ENCODE measurements at regions not wholly inside any gene's neighbourhood (a gene's known extent, or its start where the extent isn't known, plus 50 kb on each side); places are given as distances from the start of the nearest gene placed in this dataset.

DNA sequence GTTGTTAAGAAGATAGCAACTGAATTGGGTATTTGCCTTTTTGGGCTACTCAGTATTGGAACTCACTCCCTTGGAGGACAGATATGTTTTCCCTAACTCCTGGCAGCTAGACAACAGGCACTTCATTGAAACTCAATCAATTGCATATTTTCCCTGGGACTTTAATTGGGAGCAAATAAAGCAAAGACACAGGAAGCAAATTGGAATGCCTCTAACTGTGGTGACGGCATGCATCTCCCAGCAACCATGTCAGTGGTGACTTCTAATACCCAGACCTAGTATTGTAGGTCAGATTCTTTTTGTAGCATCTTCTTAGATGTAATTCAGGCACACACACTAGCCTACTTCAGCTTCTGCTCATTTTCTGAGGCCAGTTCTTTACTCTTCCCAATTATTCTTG is 164.2 kb upstream of the SETBP1 start:
- H3K27ac ChIP-seq = no peak overlapping the region
- no peaks in the 10 kb centered on the region for H3K27me3 ChIP-seq
- H3K36me3 ChIP-seq = no peaks in the 10 kb centered on the region
- TF ChIP-seq POLR2A (IDR thresholded peaks at IDR 0.05) (no peak), EP300 (IDR thresholded peaks at IDR 0.05) (no peak)
- TF ChIP-seq, protein P1, sequence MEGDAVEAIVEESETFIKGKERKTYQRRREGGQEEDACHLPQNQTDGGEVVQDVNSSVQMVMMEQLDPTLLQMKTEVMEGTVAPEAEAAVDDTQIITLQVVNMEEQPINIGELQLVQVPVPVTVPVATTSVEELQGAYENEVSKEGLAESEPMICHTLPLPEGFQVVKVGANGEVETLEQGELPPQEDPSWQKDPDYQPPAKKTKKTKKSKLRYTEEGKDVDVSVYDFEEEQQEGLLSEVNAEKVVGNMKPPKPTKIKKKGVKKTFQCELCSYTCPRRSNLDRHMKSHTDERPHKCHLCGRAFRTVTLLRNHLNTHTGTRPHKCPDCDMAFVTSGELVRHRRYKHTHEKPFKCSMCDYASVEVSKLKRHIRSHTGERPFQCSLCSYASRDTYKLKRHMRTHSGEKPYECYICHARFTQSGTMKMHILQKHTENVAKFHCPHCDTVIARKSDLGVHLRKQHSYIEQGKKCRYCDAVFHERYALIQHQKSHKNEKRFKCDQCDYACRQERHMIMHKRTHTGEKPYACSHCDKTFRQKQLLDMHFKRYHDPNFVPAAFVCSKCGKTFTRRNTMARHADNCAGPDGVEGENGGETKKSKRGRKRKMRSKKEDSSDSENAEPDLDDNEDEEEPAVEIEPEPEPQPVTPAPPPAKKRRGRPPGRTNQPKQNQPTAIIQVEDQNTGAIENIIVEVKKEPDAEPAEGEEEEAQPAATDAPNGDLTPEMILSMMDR (IDR thresholded peaks at IDR 0.05) = no peak
- H3K9me3 ChIP-seq = no peaks in the 10 kb centered on the region
- no peaks in the 10 kb centered on the region for H3K4me1 ChIP-seq (ENCODE audit: insufficient read depth)
- no peak for DNase-seq
- no peak overlapping the region for H3K4me3 ChIP-seq
- intact Hi-C loops (cut with DNase I) = no loop called here
- WGBS, 3 donors = 86 to 93% (median 91%) methylated on average over 1 of the region's 1 CpG

DNA sequence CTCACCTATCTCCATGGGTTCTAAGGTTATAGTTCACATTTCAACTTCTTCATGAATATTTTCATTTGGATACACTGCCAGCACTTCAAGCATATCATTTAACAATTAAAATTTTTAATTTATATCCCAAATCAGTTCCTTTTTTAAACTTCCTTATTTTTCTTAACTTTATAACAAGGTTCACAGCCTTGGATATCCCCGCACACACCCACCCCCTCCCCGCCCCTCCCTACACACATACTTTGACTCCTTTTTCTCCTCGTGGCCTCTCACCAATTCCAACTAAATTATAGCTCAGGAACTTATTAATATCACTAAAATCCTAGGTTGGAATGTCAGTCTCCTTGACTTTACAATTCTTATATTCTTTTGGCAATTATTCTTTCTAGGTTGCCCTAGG is 163.6 kb upstream of the SETBP1 start:
- 63 to 69% (median 66%) methylated on average over 3 of the region's 3 CpGs for WGBS, 3 donors
- TF ChIP-seq POLR2A (IDR thresholded peaks at IDR 0.05) (no peak), EP300 (IDR thresholded peaks at IDR 0.05) (no peak)
- TF ChIP-seq, protein P1 (IDR thresholded peaks at IDR 0.05) = no peak

GRCh38 chr18:44518091-44518615 is 162.5 kb upstream of the SETBP1 start:
- Histone ChIP-seq H3K9me3 (no peaks in the 10 kb centered on the region), H3K27me3 (no peaks in the 10 kb centered on the region), H3K4me3 (no peak overlapping the region), H3K36me3 (no peaks in the 10 kb centered on the region), H3K27ac (no peak overlapping the region), H3K4me1 (ENCODE audit: insufficient read depth) (no peaks in the 10 kb centered on the region)
- WGBS, 3 donors = 42 to 70% (median 68%) methylated on average over 4 of the region's 4 CpGs
- no peak for DNase-seq
- no peak for TF ChIP-seq EP300 (IDR thresholded peaks at IDR 0.05)
- intact Hi-C loops (cut with DNase I) = no loop called here

More for the DNA sequence above, 163.6 kb upstream of the SETBP1 start:
- no peaks in the 10 kb centered on the region for H3K4me1 ChIP-seq (ENCODE audit: insufficient read depth)
- intact Hi-C loops (cut with DNase I) = no loop called here
- no peak overlapping the region for H3K27ac ChIP-seq
- H3K9me3 ChIP-seq = no peaks in the 10 kb centered on the region
- DNase-seq = no peak
- H3K36me3 ChIP-seq = no peaks in the 10 kb centered on the region
- H3K4me3 ChIP-seq = no peak overlapping the region
- no peaks in the 10 kb centered on the region for H3K27me3 ChIP-seq

- intact Hi-C loops (cut with DNase I) = no loop called here
- H3K27me3 ChIP-seq = no peaks in the 10 kb centered on the region
- H3K27ac ChIP-seq = no peak overlapping the region
- H3K36me3 ChIP-seq = no peaks in the 10 kb centered on the region
- TF ChIP-seq EP300 (IDR thresholded peaks at IDR 0.05) (no peak), POLR2A (IDR thresholded peaks at IDR 0.05) (no peak)
- TF ChIP-seq, protein P1 (IDR thresholded peaks at IDR 0.05) = no peak
- H3K4me1 ChIP-seq (ENCODE audit: insufficient read depth) = no peaks in the 10 kb centered on the region
- no peak for DNase-seq
- WGBS, 3 donors = 82 to 98% (median 97%) methylated on average over 1 of the region's 1 CpG
- no peak overlapping the region for H3K4me3 ChIP-seq
- H3K9me3 ChIP-seq = no peaks in the 10 kb centered on the region
These were observed 162.0 kb upstream of the SETBP1 start for GRCh38 chr18:44518666-44519065.

- no peaks in the 10 kb centered on the region for H3K9me3 ChIP-seq
- no peaks in the 10 kb centered on the region for H3K27me3 ChIP-seq
- no peak overlapping the region for H3K27ac ChIP-seq
- intact Hi-C loops (cut with DNase I) = no loop called here
- 76 to 95% (median 93%) methylated on average over 3 of the region's 3 CpGs for WGBS, 3 donors
- TF ChIP-seq, protein P1 (IDR thresholded peaks at IDR 0.05) = no peak
- TF ChIP-seq EP300 (IDR thresholded peaks at IDR 0.05) = no peak
- TF ChIP-seq POLR2A (IDR thresholded peaks at IDR 0.05) = no peak
- no peaks in the 10 kb centered on the region for H3K4me1 ChIP-seq (ENCODE audit: insufficient read depth)
- H3K4me3 ChIP-seq = no peak overlapping the region
- DNase-seq = no peak
- no peaks in the 10 kb centered on the region for H3K36me3 ChIP-seq
These were observed 159.6 kb upstream of the SETBP1 start for GRCh38 chr18:44520981-44521667.
